Cardiac muscle cell (in vitro differentiated cells and primary cell): ENCODE measurements at regions not wholly inside any gene's neighbourhood (a gene's known extent, or its start where the extent isn't known, plus 50 kb on each side); places are given as distances from the start of the nearest gene placed in this dataset.

Source experiments
- DNase-seq, 2 donors: peaks; one replicate each; pipeline versions ENCODE4 v3.0.0 to v3.0.0-alpha.2; 2010 to 2017; ENCODE audit warnings: low read depth in 1 of 2, low spot score in 1 of 2
- H3K27ac ChIP-seq: fragments of 200-600 bp; sonication (generic); 2 replicates; pipeline ENCODE4 v1.5.1; 2016
- H3K27me3 ChIP-seq: fragments of 200-600 bp; sonication (generic); 2 replicates; pipeline ENCODE4 v1.6.0; 2016; ENCODE audit warnings: control low read depth
- H3K36me3 ChIP-seq: fragments of 200-600 bp; sonication (generic); 2 replicates; pipeline ENCODE4 v1.5.1; 2016; ENCODE audit warnings: control low read depth
- H3K4me1 ChIP-seq: fragments of 200-600 bp; sonication (generic); 2 replicates; pipeline ENCODE4 v1.8.1; 2017; ENCODE audit warnings: low read depth, mild to moderate bottlenecking, mixed run types
- H3K4me3 ChIP-seq: fragments of 200-600 bp; sonication (generic); 2 replicates; pipeline ENCODE4 v1.5.1; 2016; ENCODE audit warnings: mild to moderate bottlenecking
- H3K9me3 ChIP-seq: fragments of 200-600 bp; sonication (generic); 2 replicates; pipeline ENCODE4 v1.5.1; 2017; ENCODE audit warnings: low read depth, mild to moderate bottlenecking, control low read depth
- TF ChIP-seq, protein P1 (sequence below): IDR thresholded peaks from 2 replicates; pipeline ENCODE4 v1.5.1; 2012; ENCODE audit warnings: low read depth, mild to moderate bottlenecking, low read length

DNA sequence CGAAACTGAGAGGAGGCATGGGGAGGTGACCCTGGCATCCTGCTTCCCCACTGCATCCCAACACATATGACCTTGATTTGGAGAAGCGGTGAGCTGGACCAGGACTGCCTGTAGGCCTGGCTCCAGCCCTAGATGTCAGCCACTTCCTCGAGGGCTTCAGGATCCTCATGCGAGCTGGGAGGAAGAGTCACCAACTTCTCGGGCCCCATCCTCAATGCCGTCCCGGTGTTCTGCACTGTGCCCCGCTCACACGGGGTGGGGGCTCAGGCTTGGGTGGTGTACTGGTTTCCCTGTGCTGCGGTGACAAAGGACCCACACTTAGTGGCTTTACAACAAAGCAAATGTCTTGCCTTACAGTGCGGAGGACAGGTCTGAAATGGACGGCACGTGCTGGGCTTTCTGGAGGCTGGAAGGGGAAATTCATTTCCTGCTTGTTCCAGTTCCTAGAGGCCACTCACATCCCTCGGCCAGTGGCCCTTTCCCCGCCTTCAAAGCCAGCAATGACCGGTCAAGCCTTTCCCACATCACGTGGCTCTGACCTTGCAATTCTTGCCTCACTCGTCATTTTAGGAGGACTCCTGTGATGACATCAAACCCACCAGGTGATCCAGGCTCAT lies 298.1 kb upstream of the RTL1 start:
- no peaks in the 10 kb centered on the region for H3K9me3 ChIP-seq
- DNase-seq: no peak
- TF ChIP-seq, protein P1, sequence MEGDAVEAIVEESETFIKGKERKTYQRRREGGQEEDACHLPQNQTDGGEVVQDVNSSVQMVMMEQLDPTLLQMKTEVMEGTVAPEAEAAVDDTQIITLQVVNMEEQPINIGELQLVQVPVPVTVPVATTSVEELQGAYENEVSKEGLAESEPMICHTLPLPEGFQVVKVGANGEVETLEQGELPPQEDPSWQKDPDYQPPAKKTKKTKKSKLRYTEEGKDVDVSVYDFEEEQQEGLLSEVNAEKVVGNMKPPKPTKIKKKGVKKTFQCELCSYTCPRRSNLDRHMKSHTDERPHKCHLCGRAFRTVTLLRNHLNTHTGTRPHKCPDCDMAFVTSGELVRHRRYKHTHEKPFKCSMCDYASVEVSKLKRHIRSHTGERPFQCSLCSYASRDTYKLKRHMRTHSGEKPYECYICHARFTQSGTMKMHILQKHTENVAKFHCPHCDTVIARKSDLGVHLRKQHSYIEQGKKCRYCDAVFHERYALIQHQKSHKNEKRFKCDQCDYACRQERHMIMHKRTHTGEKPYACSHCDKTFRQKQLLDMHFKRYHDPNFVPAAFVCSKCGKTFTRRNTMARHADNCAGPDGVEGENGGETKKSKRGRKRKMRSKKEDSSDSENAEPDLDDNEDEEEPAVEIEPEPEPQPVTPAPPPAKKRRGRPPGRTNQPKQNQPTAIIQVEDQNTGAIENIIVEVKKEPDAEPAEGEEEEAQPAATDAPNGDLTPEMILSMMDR: no peak

DNA sequence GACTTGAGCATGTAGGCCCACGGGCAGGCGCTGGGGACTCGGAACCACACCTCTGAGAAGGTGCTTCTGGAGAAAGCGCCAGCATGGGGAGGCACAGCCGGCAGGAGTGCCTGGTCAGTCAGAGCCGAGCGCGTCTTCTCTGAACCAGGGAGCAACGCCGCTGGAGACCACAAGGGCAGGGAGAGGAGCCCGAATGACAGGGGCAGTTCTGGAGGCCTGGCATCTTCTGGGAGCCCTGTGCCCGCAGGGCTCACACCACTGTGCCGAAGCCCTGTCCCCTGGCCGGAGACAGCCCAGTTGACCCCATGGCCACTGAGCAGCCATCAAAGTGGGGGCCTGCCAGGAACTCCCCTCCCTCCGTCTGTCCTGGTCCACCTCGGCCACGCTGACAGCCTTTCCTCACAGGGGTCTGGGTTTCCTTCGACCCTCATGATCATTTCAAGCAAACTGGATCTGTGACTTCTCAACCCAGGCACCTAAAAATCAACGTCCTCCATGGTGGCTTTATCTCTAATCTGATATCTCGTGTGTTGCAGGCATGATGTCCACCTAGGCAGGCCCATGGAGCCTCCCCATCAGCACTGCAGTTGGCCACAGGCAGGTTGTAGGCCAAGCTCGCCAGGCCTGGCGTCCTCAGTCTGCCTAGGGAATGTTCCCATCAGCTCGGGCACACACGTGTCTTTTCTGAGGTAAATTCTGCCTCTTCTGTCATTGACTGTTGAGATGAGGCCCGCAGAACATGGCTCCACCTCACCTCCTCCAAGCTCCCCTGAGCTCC lies 299.3 kb upstream of the RTL1 start:
- Histone ChIP-seq H3K4me1 (no peaks in the 10 kb centered on the region), H3K36me3 (no peaks in the 10 kb centered on the region), H3K9me3 (no peaks in the 10 kb centered on the region), H3K4me3 (no peak overlapping the region), H3K27ac (no peak overlapping the region), H3K27me3 (no peaks in the 10 kb centered on the region)
- no peak for DNase-seq
- TF ChIP-seq, protein P1: no peak

More for the DNA sequence above, 298.1 kb upstream of the RTL1 start:
- Histone ChIP-seq H3K36me3 (no peaks in the 10 kb centered on the region), H3K27ac (no peak overlapping the region), H3K4me3 (no peak overlapping the region), H3K27me3 (no peaks in the 10 kb centered on the region), H3K4me1 (no peaks in the 10 kb centered on the region)

DNA sequence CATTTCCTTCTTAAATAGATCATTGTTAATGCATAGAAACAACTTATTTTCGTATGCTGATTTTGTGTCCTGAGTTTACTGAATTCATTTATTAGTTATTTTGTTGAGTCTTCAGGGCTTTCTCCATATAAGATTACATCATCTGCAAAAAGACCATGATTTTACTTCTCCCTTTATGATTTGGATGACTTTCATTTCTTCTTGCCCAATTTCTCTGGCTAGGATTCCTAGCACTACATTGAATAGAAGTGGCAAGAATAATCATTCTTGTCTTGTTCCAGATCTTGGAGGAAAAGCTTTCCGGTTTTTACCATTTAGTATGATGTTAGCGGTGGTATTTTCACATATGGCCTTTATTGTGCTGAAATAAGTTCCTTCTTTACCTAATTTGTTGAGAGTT lies 303.0 kb upstream of the RTL1 start:
- no peaks in the 10 kb centered on the region for H3K36me3 ChIP-seq
- H3K9me3 ChIP-seq: no peaks in the 10 kb centered on the region
- no peak for DNase-seq
- no peak overlapping the region for H3K4me3 ChIP-seq
- no peaks in the 10 kb centered on the region for H3K27me3 ChIP-seq
- H3K27ac ChIP-seq: no peak overlapping the region
- TF ChIP-seq, protein P1: no peak
- H3K4me1 ChIP-seq: no peaks in the 10 kb centered on the region

DNA sequence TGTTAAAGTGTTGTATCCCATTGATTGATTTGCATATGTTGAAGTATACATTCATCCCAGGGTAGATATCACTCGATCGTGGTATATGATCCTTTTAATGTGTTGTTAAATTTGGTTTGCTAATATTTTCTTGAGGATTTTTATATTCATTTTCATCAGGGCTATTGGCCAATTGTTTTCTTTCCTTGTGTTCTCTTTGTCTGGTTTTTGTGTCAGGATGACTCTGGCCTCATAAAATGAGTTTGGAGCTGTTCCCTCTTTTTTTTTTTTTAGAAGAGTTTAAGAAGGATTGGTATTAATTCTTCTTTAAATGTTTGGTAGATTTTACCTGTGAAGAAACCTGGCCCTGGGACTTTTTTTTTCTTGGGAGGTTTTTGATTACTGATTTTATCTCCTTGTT lies 303.5 kb upstream of the RTL1 start:
- Histone ChIP-seq H3K4me3 (no peak overlapping the region), H3K9me3 (no peaks in the 10 kb centered on the region), H3K27ac (no peak overlapping the region), H3K36me3 (no peaks in the 10 kb centered on the region), H3K4me1 (no peaks in the 10 kb centered on the region), H3K27me3 (no peaks in the 10 kb centered on the region)
- no peak for DNase-seq
- TF ChIP-seq, protein P1: no peak

DNA sequence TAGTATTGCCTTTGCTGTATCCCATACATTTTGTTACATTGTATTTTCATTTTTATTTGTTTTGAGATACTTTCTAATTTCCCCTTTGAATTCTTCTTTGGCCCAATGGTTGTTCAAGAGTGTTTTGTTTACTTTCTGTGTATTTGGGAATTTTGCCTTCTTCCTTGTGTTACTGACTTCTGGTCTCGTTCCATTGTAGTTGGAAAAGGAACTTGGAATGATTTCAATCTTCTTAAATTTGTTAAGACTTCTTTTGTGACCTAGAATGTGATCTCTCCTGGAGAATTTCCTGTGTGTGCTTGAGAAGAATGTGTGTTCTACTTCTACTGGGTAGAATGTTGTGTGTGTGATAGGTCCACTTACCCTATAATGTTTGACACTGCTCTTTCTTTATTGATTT lies 304.4 kb upstream of the RTL1 start:
- no peak overlapping the region for H3K4me3 ChIP-seq
- TF ChIP-seq, protein P1: no peak
- H3K36me3 ChIP-seq: no peaks in the 10 kb centered on the region
- H3K9me3 ChIP-seq: no peaks in the 10 kb centered on the region
- no peak for DNase-seq
- no peaks in the 10 kb centered on the region for H3K4me1 ChIP-seq
- H3K27me3 ChIP-seq: no peaks in the 10 kb centered on the region
- no peak overlapping the region for H3K27ac ChIP-seq
